Skin epidermis (tissue), 12 donors: ENCODE measurements at regions not wholly inside any gene's neighbourhood (a gene's known extent, or its start where the extent isn't known, plus 50 kb on each side); places are given as distances from the start of the nearest gene placed in this dataset.

Source experiments
- H3K27ac ChIP-seq, 21 experiments: fragments of 200-600 bp; sonication (generic) in 11 of 21; one replicate each; pipeline ENCODE4 v1.5.0; 2020; ENCODE audit warnings: mild to moderate bottlenecking in 3 of 21, inconsistent platforms in 2 of 21, moderate library complexity in 2 of 21
- H3K4me3 ChIP-seq, 7 experiments: fragments of 200-600 bp; sonication (generic) in 2 of 7; one replicate each; pipeline ENCODE4 v1.5.0; 2020; ENCODE audit warnings: inconsistent platforms in 2 of 7, mild to moderate bottlenecking in 2 of 7, moderate library complexity in 1 of 7

- no peak overlapping the region for H3K4me3 ChIP-seq
- no peak overlapping the region for H3K27ac ChIP-seq
Observed at GRCh38 chr3:103089758-103090157, 654.9 kb downstream of the ZPLD1 start.

- Histone ChIP-seq H3K4me3 (no peak overlapping the region), H3K27ac (no peak overlapping the region)
Observed at GRCh38 chr3:103105206-103105605, 670.4 kb downstream of the ZPLD1 start.

DNA sequence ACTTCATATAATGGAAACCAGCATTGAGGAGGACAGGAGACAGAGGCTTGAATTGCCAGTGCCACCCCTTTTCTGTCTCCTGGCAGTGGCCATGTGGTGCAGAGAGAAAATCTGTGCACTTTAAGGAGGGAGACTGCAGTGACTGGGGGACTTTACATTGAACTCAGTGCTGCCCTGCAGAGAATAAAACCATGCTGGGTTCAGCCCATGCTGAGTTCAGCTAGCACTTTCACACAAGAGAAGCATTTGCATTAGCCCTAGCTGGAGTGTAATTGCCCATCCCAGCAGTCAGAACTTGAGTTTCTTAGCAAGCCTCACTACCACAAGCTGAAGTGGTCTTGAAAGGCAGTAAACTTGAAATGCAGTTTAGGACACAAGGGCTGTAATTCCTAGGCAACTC is 677.5 kb downstream of the ZPLD1 start:
- H3K4me3 ChIP-seq, result no peak overlapping the region
- H3K27ac ChIP-seq, result no peak overlapping the region

- Histone ChIP-seq H3K4me3 (no peak overlapping the region), H3K27ac (no peak overlapping the region)
Observed at GRCh38 chr3:103126115-103126514, 691.3 kb downstream of the ZPLD1 start.

GRCh38 chr3:103127098-103127630 is 692.3 kb downstream of the ZPLD1 start:
- no peak overlapping the region for H3K27ac ChIP-seq
- no peak overlapping the region for H3K4me3 ChIP-seq

DNA sequence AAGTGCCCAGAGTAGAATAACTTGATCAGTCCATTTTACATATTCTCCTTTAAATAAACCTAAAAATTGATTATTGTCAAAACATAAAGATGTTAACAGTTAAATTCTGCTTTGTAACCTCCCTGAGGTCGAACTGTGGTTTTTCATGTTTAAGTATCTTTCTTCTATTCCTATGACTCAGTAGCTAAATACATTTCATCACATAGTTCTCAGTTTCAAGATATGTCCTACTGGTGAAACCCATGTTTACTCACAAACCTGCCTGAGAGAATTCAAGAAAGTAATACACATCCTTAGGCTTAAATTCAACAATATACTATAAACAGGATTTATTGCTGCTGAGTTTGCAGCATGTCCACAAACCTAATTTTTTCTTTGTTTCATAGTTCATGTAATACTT is 692.9 kb downstream of the ZPLD1 start:
- Histone ChIP-seq H3K4me3 (no peak overlapping the region), H3K27ac (no peak overlapping the region)

DNA sequence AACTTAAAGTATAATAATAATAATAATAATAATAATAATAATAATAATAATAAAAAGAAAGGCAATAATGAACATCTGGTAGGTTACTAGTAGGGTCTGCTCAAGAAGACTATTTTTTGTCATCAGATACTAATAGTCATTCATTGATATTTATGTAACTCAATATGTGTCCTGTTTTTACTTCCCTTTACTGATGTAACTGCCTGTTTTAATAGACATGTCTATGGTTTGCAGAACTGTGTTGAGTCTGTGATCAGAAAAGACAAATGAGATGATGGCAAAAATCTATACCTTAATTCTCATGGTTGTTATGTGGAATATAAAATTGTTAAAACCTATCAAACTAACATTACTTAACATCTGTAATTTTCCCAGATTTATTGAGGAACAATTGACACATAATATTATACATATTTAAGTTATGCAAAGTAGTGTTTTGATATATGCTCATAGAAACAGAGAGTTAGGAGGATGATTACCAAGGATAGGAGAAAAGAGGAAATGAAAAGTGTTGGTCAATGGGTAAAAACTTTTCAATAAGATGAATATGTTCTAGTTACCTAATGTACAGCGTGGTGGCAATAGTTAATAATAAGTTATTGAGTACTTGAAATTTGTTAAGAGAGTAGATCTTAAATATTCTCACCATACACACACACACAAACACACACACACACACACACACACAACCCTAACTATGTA is 699.4 kb downstream of the ZPLD1 start:
- Histone ChIP-seq H3K4me3 (no peak overlapping the region), H3K27ac (no peak overlapping the region)

DNA sequence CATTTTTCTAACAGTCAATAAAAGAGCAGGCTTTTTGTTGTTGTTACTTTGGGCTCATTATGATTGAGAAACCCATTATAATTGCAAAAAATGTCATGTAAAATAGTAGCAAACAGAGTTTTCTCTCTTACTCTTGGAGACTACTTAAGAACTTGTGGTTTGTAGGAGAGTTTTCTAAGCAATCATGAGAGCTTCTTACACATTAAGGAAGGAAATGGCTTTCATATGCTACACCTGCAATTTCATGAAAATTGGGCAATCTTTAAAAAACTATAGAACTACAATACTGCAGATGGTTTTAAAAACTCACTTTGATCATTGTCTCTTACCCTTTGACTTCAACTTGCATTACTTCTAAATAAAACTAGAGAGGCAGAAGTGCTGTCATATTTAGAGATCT is 701.8 kb downstream of the ZPLD1 start:
- H3K4me3 ChIP-seq, result no peak overlapping the region
- no peak overlapping the region for H3K27ac ChIP-seq

DNA sequence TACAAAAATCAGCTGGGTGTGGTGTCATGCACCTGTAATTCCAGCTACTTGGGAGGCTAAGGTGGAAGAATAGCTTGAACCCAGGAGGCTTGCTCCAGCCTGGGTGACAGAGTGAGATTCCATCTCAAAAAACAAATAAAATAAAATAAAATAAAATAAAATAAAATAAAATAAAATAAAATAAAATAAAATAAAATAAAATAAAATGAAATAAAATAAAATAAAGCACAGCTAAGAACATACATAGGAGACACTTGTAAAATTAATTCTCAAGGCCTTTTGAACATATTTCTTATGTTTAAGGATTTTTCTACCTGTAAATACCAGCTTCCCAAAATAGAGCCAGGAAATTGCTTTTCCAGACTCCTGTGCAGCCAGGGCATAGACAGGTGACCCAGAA is 703.0 kb downstream of the ZPLD1 start:
- H3K4me3 ChIP-seq, result no peak overlapping the region
- no peak overlapping the region for H3K27ac ChIP-seq

GRCh38 chr3:103158183-103158582 is 723.4 kb downstream of the ZPLD1 start:
- Histone ChIP-seq H3K27ac (no peak overlapping the region), H3K4me3 (no peak overlapping the region)

DNA sequence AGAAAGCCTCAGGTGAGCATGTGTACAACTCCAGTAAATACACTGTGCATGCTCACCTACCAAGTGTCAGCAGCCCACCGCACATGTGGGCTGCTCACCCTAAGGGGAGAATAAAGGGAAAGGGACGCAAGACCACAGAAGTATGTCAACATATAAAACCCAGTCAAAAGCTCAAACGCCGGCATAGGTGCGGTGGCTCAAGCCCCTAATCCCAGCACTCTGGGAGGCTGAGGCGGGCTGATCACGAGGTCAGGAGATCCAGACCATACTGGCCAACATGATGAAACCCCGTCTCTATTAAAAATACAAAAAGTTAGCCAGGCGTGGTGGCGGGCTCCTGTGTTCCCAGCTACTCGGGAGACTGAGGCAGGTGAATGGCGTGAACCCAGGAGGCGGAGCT is 732.1 kb downstream of the ZPLD1 start:
- H3K4me3 ChIP-seq, result no peak overlapping the region
- H3K27ac ChIP-seq, result no peak overlapping the region

GRCh38 chr3:103167850-103168249 is 733.0 kb downstream of the ZPLD1 start:
- Histone ChIP-seq H3K4me3 (no peak overlapping the region), H3K27ac (no peak overlapping the region)

DNA sequence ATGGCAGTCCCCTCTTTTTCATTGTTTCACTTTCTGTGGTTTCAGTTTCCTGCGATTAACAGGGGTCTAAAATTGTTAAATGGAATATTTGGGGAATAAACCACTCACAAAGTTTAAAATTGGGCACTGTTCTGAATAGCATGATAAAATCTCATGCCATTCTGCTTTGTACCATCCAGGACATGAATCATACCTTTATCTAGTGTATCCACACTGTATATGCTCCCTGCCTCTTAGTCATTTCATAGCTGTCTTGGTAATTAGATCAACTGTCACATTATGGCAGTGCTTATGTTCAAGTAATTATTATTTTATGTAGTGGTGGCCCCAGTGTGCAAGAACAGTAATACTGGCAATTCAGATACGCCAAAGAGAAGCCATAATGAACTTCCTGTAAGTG is 734.5 kb downstream of the ZPLD1 start:
- Histone ChIP-seq H3K4me3 (no peak overlapping the region), H3K27ac (no peak overlapping the region)

DNA sequence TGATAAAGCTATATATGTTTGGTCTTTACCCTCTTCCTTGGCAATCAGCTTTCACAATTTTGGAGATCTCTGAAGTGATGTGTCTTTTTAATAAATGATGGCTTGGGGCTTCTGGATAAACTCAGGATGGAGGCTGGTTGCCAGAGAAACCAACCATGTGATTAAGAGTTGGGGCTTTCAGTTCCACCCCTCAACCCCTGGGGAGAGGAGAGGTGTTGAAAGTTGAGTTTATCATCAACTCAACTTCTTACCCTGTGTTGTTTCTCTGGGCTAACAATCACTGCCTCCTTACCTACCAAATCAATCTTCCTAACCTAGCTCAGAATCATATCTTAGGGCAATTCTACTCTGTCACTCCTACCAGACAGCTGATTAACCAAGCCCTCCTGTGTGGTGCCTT is 735.8 kb downstream of the ZPLD1 start:
- Histone ChIP-seq H3K4me3 (no peak overlapping the region), H3K27ac (no peak overlapping the region)

DNA sequence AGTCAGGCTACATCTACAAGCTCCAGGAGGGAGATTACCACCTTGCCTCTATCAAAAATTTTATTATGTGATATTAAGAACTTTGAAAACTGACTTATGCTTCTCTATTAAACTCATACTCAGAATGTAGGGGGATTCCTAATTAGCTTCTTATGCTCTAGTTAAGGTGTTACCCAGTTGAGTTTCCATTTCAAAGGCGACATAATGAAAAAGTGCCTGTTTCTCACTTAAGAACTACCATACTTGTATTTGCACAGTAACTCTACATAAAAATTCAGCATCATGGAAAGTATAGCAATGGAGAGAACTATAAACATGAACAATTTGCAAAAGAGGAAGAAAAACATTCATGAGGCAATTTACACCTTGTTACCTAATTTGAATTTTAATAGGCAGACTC is 739.1 kb downstream of the ZPLD1 start:
- H3K4me3 ChIP-seq, result no peak overlapping the region
- H3K27ac ChIP-seq, result no peak overlapping the region

GRCh38 chr3:103181160-103181559 is 746.3 kb downstream of the ZPLD1 start:
- H3K27ac ChIP-seq, result no peak overlapping the region
- H3K4me3 ChIP-seq, result no peak overlapping the region

- no peak overlapping the region for H3K4me3 ChIP-seq
- H3K27ac ChIP-seq, result no peak overlapping the region
Observed at GRCh38 chr3:103184772-103185171, 750.0 kb downstream of the ZPLD1 start.

GRCh38 chr3:103189941-103190340 is 755.1 kb downstream of the ZPLD1 start:
- Histone ChIP-seq H3K27ac (no peak overlapping the region), H3K4me3 (no peak overlapping the region)

GRCh38 chr3:103195216-103195615 is 760.4 kb downstream of the ZPLD1 start:
- Histone ChIP-seq H3K27ac (no peak overlapping the region), H3K4me3 (no peak overlapping the region)

- Histone ChIP-seq H3K4me3 (no peak overlapping the region), H3K27ac (no peak overlapping the region)
Observed at GRCh38 chr3:103203441-103203840, 768.6 kb downstream of the ZPLD1 start.

DNA sequence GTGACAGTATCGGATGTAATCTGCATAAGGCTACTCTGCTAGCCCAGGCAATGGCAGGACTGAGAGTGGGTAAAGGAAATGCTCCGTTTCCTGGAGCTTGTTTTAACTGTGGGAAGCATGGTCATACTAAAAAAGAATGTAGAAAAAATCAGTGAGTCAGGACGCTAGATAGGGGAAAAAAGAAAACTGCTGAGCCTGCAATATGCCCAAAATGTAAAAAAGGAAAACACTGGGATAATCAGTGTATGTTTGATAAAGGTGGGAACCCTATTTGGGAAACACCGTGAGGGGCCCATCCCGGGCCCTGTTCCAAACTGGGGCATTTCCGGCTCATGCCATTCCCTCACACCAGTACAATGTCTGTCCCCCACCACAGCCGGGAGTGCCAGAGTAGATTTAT is 775.8 kb downstream of the ZPLD1 start:
- no peak overlapping the region for H3K27ac ChIP-seq
- H3K4me3 ChIP-seq, result no peak overlapping the region

DNA sequence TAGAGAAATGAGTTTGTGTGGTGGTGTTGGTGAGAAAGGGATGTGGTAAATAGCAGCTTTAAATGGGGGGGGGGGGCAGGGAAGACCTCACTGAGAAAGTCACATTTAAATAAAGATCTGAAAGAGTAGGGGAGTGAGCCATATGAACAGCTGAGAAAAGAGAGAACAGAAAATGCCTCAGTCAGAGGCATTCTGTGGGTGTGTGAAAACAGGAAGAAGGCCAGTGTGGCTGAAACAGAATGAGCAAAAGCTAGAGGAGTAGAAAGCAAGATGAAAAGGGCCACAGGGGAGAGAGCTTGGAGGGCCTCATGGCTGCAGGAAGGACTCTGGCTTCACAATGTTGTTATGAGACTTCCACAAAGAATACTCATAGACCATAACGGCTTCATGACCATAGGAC is 783.3 kb downstream of the ZPLD1 start:
- H3K27ac ChIP-seq, result no peak overlapping the region
- H3K4me3 ChIP-seq, result no peak overlapping the region
